Loucy (cell line): ENCODE measurements at regions not wholly inside any gene's neighbourhood (a gene's known extent, or its start where the extent isn't known, plus 50 kb on each side); places are given as distances from the start of the nearest gene placed in this dataset.

Experiments
- H2AFZ ChIP-seq: fragments of 200-600 bp; sonication (generic); 2 replicates; pipeline ENCODE4 v1.6.0; 2016; ENCODE audit warnings: antibody characterized with exemption, mild to moderate bottlenecking, low read length, moderate library complexity
- H3F3A ChIP-seq: fragments of 200-600 bp; 2 replicates; pipeline ENCODE4 v1.6.0; 2016; ENCODE audit warnings: antibody characterized with exemption, low read depth, mild to moderate bottlenecking
- H3K27me3 ChIP-seq: fragments of 200-600 bp; sonication (generic); 2 replicates; pipeline ENCODE4 v1.6.1; 2014; ENCODE audit warnings: low read length, mild to moderate bottlenecking; ENCODE audit not compliant: insufficient read depth, poor library complexity, severe bottlenecking
- H3K36me3 ChIP-seq: fragments of 200-600 bp; sonication (generic); 2 replicates; pipeline ENCODE4 v1.6.1; 2016; ENCODE audit warnings: low read length; ENCODE audit not compliant: insufficient read depth
- H3K4me1 ChIP-seq: fragments of 200-600 bp; sonication (generic); 2 replicates; pipeline ENCODE4 v1.5.1; 2014; ENCODE audit warnings: low read length, mild to moderate bottlenecking; ENCODE audit not compliant: insufficient read depth, poor library complexity, severe bottlenecking
- H3K4me2 ChIP-seq: fragments of 200-600 bp; sonication (generic); 2 replicates; pipeline ENCODE4 v1.6.0; 2014; ENCODE audit warnings: antibody characterized with exemption, low read length, low read depth, mild to moderate bottlenecking; ENCODE audit not compliant: poor library complexity, severe bottlenecking
- H3K4me3 ChIP-seq: fragments of 200-600 bp; sonication (generic); 2 replicates; pipeline ENCODE4 v1.5.1; 2014; ENCODE audit warnings: low read length, mild to moderate bottlenecking, mixed read lengths; ENCODE audit not compliant: poor library complexity, severe bottlenecking
- H3K79me2 ChIP-seq: fragments of 200-600 bp; sonication (generic); 2 replicates; pipeline ENCODE4 v1.6.1; 2014; ENCODE audit warnings: low read length; ENCODE audit not compliant: insufficient read depth
- H3K9ac ChIP-seq: fragments of 200-600 bp; sonication (generic); 2 replicates; pipeline ENCODE4 v1.6.0; 2014; ENCODE audit warnings: mild to moderate bottlenecking, low read depth, low read length, moderate library complexity; ENCODE audit not compliant: poor library complexity, severe bottlenecking
- H3K9me2 ChIP-seq: fragments of 200-600 bp; sonication (generic); replicated peaks from 2 replicates; pipeline ENCODE4 v1.6.1; 2016; ENCODE audit warnings: low read depth, low read length, mixed read lengths
- H3K9me3 ChIP-seq: fragments of 200-600 bp; sonication (generic); 2 replicates; pipeline ENCODE4 v1.6.1; 2014; ENCODE audit warnings: mild to moderate bottlenecking, antibody characterized with exemption, low read length, low read depth; ENCODE audit not compliant: insufficient read depth
- H4K20me1 ChIP-seq: fragments of 200-600 bp; sonication (generic); 2 replicates; pipeline ENCODE4 v1.6.0; 2014; ENCODE audit warnings: antibody characterized with exemption, low read length, mild to moderate bottlenecking; ENCODE audit not compliant: insufficient read depth, poor library complexity, severe bottlenecking
- EZH2phosphoT487 ChIP-seq: fragments of 200-600 bp; IDR thresholded peaks from 2 replicates; pipeline ENCODE4 v1.6.1; 2018; ENCODE audit warnings: antibody characterized with exemption, mild to moderate bottlenecking, moderate library complexity, borderline replicate concordance
- TF ChIP-seq, protein P1 (sequence below): fragments of 200-600 bp; sonication (generic); conservative IDR thresholded peaks from 2 replicates; pipeline ENCODE4 v1.5.1; 2014; ENCODE audit warnings: mild to moderate bottlenecking, antibody characterized with exemption, low read length

- H3K9ac ChIP-seq = no peak overlapping the region
- peaks cover 3% of the 10 kb centered on the region; the same call in 1 of the 2 replicates for H3K9me3 ChIP-seq
- TF ChIP-seq, protein P1, sequence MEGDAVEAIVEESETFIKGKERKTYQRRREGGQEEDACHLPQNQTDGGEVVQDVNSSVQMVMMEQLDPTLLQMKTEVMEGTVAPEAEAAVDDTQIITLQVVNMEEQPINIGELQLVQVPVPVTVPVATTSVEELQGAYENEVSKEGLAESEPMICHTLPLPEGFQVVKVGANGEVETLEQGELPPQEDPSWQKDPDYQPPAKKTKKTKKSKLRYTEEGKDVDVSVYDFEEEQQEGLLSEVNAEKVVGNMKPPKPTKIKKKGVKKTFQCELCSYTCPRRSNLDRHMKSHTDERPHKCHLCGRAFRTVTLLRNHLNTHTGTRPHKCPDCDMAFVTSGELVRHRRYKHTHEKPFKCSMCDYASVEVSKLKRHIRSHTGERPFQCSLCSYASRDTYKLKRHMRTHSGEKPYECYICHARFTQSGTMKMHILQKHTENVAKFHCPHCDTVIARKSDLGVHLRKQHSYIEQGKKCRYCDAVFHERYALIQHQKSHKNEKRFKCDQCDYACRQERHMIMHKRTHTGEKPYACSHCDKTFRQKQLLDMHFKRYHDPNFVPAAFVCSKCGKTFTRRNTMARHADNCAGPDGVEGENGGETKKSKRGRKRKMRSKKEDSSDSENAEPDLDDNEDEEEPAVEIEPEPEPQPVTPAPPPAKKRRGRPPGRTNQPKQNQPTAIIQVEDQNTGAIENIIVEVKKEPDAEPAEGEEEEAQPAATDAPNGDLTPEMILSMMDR = no peak
- no peak for TF ChIP-seq EZH2phosphoT487
- no peaks in the 10 kb centered on the region for H3K79me2 ChIP-seq
- no peaks in the 10 kb centered on the region for H3K27me3 ChIP-seq
- no peaks in the 10 kb centered on the region for H3K36me3 ChIP-seq
- no peaks in the 10 kb centered on the region for H3K9me2 ChIP-seq
- no peak overlapping the region for H3K4me3 ChIP-seq
- no peak overlapping the region for H2AFZ ChIP-seq
- no peaks in the 10 kb centered on the region for H4K20me1 ChIP-seq
- H3K4me2 ChIP-seq = no peak overlapping the region
- no peaks in the 10 kb centered on the region for H3K4me1 ChIP-seq
- no peaks in the 10 kb centered on the region for H3F3A ChIP-seq
Measured at GRCh38 chr10:131692686-131693334, 208.0 kb upstream of the PPP2R2D start.

- TF ChIP-seq, protein P1 = no peak
- no peak for TF ChIP-seq EZH2phosphoT487
- Histone ChIP-seq H3K4me2 (no peak overlapping the region), H3K4me3 (no peak overlapping the region), H4K20me1 (no peaks in the 10 kb centered on the region), H3K9me3 (peaks cover 3% of the 10 kb centered on the region; the same call in 1 of the 2 replicates), H3K79me2 (no peaks in the 10 kb centered on the region), H2AFZ (no peak overlapping the region), H3K9ac (no peak overlapping the region), H3K9me2 (no peaks in the 10 kb centered on the region), H3K4me1 (no peaks in the 10 kb centered on the region), H3F3A (no peaks in the 10 kb centered on the region), H3K36me3 (no peaks in the 10 kb centered on the region), H3K27me3 (no peaks in the 10 kb centered on the region)
Measured at GRCh38 chr10:131693766-131694165, 207.0 kb upstream of the PPP2R2D start.

GRCh38 chr10:131694168-131694780 is 206.5 kb upstream of the PPP2R2D start:
- Histone ChIP-seq H3K36me3 (no peaks in the 10 kb centered on the region), H3F3A (no peaks in the 10 kb centered on the region), H3K9me2 (no peaks in the 10 kb centered on the region)

More at GRCh38 chr10:131694168-131694780, 206.5 kb upstream of the PPP2R2D start:
- no peaks in the 10 kb centered on the region for H3K4me1 ChIP-seq
- no peak overlapping the region for H3K4me2 ChIP-seq
- peaks cover 3% of the 10 kb centered on the region; the same call in 1 of the 2 replicates for H3K9me3 ChIP-seq
- H3K27me3 ChIP-seq = no peaks in the 10 kb centered on the region
- no peaks in the 10 kb centered on the region for H4K20me1 ChIP-seq
- H3K4me3 ChIP-seq = no peak overlapping the region
- no peak for TF ChIP-seq EZH2phosphoT487
- TF ChIP-seq, protein P1 = no peak
- H2AFZ ChIP-seq = no peak overlapping the region
- H3K79me2 ChIP-seq = no peaks in the 10 kb centered on the region
- no peak overlapping the region for H3K9ac ChIP-seq
